Neutrophil (primary cell): ENCODE measurements at regions not wholly inside any gene's neighbourhood (a gene's known extent, or its start where the extent isn't known, plus 50 kb on each side); places are given as distances from the start of the nearest gene placed in this dataset.

Experiments used
- H3K27ac ChIP-seq: fragments of 200-600 bp; sonication (generic); 2 replicates; pipeline ENCODE4 v1.5.1; 2016; ENCODE audit warnings: mild to moderate bottlenecking, moderate library complexity
- H3K27me3 ChIP-seq: fragments of 200-600 bp; sonication (generic); 2 replicates; pipeline ENCODE4 v1.6.0; 2016; ENCODE audit warnings: mild to moderate bottlenecking
- H3K36me3 ChIP-seq: fragments of 200-600 bp; sonication (generic); 2 replicates; pipeline ENCODE4 v1.5.1; 2017
- H3K4me1 ChIP-seq, 2 experiments: fragments of 200-600 bp in 1 of 2; sonication (generic) in 1 of 2; 1 replicate in 1 of 2; 2 replicates in 1 of 2; pipeline versions ENCODE4 v1.5.1 to v1.6.1; 2013 to 2016; ENCODE audit warnings: low read depth in 1 of 2, low read length in 1 of 2, mild to moderate bottlenecking in 1 of 2, moderate library complexity in 1 of 2; ENCODE audit not compliant: control insufficient read depth in 1 of 2, insufficient read depth in 1 of 2
- H3K4me3 ChIP-seq, 2 experiments: fragments of 200-600 bp in 1 of 2; sonication (generic) in 1 of 2; 1 replicate in 1 of 2; 2 replicates in 1 of 2; pipeline ENCODE4 v1.5.1; 2013 to 2016; ENCODE audit warnings: low read depth in 1 of 2, low read length in 1 of 2, mild to moderate bottlenecking in 1 of 2, moderate library complexity in 1 of 2
- H3K9me3 ChIP-seq: fragments of 200-600 bp; sonication (generic); 2 replicates; pipeline ENCODE4 v1.5.1; 2016
- CTCF ChIP-seq: fragments of 200-600 bp; sonication (generic); IDR thresholded peaks from 2 replicates; pipeline ENCODE4 v1.5.1; 2016; ENCODE audit warnings: antibody characterized with exemption

- no peak for TF ChIP-seq CTCF
- no peaks in the 10 kb centered on the region for H3K9me3 ChIP-seq
- H3K4me1 ChIP-seq = peaks cover 41 to 44% of the 10 kb centered on the region in 2 experiments
- H3K36me3 ChIP-seq = no peaks in the 10 kb centered on the region
- H3K27ac ChIP-seq = peak overlapping the region; percentile 76
- peak overlapping the region; percentile 15 to 18 for H3K4me3 ChIP-seq
- H3K27me3 ChIP-seq = no peaks in the 10 kb centered on the region
Measured at GRCh38 chr2:181312515-181312927, 144.7 kb upstream of the ITGA4 start.

- Histone ChIP-seq H3K9me3 (no peaks in the 10 kb centered on the region), H3K36me3 (no peaks in the 10 kb centered on the region), H3K4me1 (peaks cover 28 to 34% of the 10 kb centered on the region in 2 experiments), H3K27ac (no peak overlapping the region), H3K4me3 (no peak overlapping the region), H3K27me3 (no peaks in the 10 kb centered on the region)
- TF ChIP-seq CTCF = no peak
Measured at GRCh38 chr2:181313845-181314244, 143.3 kb upstream of the ITGA4 start.

- TF ChIP-seq CTCF = no peak
- Histone ChIP-seq H3K4me3 (no peak overlapping the region), H3K36me3 (no peaks in the 10 kb centered on the region), H3K4me1 (peaks cover 24 to 28% of the 10 kb centered on the region in 2 experiments), H3K27ac (no peak overlapping the region), H3K9me3 (no peaks in the 10 kb centered on the region), H3K27me3 (no peaks in the 10 kb centered on the region)
Measured at GRCh38 chr2:181314551-181314950, 142.6 kb upstream of the ITGA4 start.

GRCh38 chr2:181317511-181317910 lies 139.7 kb upstream of the ITGA4 start:
- no peaks in the 10 kb centered on the region for H3K27me3 ChIP-seq
- no peaks in the 10 kb centered on the region for H3K36me3 ChIP-seq
- no peak overlapping the region for H3K27ac ChIP-seq
- TF ChIP-seq CTCF = no peak
- H3K4me3 ChIP-seq = no peak overlapping the region
- no peaks in the 10 kb centered on the region for H3K9me3 ChIP-seq
- peaks cover 4 to 7% of the 10 kb centered on the region in 2 experiments for H3K4me1 ChIP-seq

GRCh38 chr2:181318504-181319280 lies 138.5 kb upstream of the ITGA4 start:
- no peaks in the 10 kb centered on the region for H3K36me3 ChIP-seq
- no peak for TF ChIP-seq CTCF
- H3K9me3 ChIP-seq = no peaks in the 10 kb centered on the region
- no peak overlapping the region for H3K27ac ChIP-seq
- H3K27me3 ChIP-seq = no peaks in the 10 kb centered on the region
- H3K4me3 ChIP-seq = no peak overlapping the region
- no peaks in the 10 kb centered on the region for H3K4me1 ChIP-seq
